SK-N-SH (cell line): ENCODE measurements at regions not wholly inside any gene's neighbourhood (a gene's known extent, or its start where the extent isn't known, plus 50 kb on each side); places are given as distances from the start of the nearest gene placed in this dataset.

Source experiments
- CTCF ChIA-PET: fragments of 300-600, 350-600 bp; formaldehyde crosslinking; extraction: SDS; loops from one replicate; lab custom pipeline; 2021; lab: Yijun Ruan, JAX
- POLR2A ChIA-PET: fragments of 350-600 bp; sonication (Branson Sonifier 250); formaldehyde crosslinking; extraction: SDS; loops from one replicate; lab custom pipeline; 2020; ENCODE audit warnings: antibody characterized with exemption, inconsistent platforms; lab: Yijun Ruan, JAX
- DNase-seq: peaks from one replicate; pipeline ENCODE4 v3.0.0; 2012
- H2AFZ ChIP-seq: fragments of 200-600 bp; sonication (generic); 2 replicates; pipeline ENCODE4 v1.8.1; 2016; ENCODE audit warnings: antibody characterized with exemption, mild to moderate bottlenecking, low read depth
- H3F3A ChIP-seq: fragments of 200-600 bp; sonication (generic); replicated peaks from 2 replicates; pipeline ENCODE3; 2016; ENCODE audit warnings: antibody characterized with exemption, mild to moderate bottlenecking; ENCODE audit not compliant: insufficient read depth
- H3K27ac ChIP-seq, 2 experiments: fragments of 200-500 bp in 1 of 2; fragments of 200-600 bp in 1 of 2; sonication (Bioruptor generic) in 1 of 2; sonication (generic), shearing (Covaris generic) in 1 of 2; 2 replicates each; pipeline versions ENCODE4 v1.5.1 to v1.6.1; 2014 to 2016; ENCODE audit warnings: low read depth in 2 of 2, inconsistent platforms in 1 of 2, low read length in 1 of 2, mild to moderate bottlenecking in 1 of 2, mixed read lengths in 1 of 2
- H3K27me3 ChIP-seq: fragments of 200-600 bp; sonication (generic), shearing (Covaris generic); 2 replicates; pipeline ENCODE4 v1.6.1; 2016; ENCODE audit warnings: mixed run types; ENCODE audit not compliant: insufficient read depth
- H3K36me3 ChIP-seq, 2 experiments: fragments of 200-500 bp in 1 of 2; fragments of 200-600 bp in 1 of 2; sonication (Bioruptor generic) in 1 of 2; sonication (generic) in 1 of 2; replicated peaks in 1 of 2; 2 replicates each; pipeline versions ENCODE3 to v1.5.1; 2014 to 2016; ENCODE audit warnings: low read length in 1 of 2, mild to moderate bottlenecking in 1 of 2; ENCODE audit not compliant: insufficient read depth in 2 of 2, control insufficient read depth in 1 of 2
- H3K4me1 ChIP-seq, 2 experiments: fragments of 200-500 bp in 1 of 2; fragments of 200-600 bp in 1 of 2; sonication (Bioruptor generic) in 1 of 2; sonication (generic), shearing (Covaris generic) in 1 of 2; 2 replicates each; pipeline versions ENCODE4 v1.5.1 to v1.6.1; 2014 to 2016; ENCODE audit warnings: low read depth in 1 of 2, low read length in 1 of 2, mixed run types in 1 of 2; ENCODE audit not compliant: insufficient read depth in 2 of 2, control insufficient read depth in 1 of 2
- H3K4me2 ChIP-seq: fragments of 200-600 bp; sonication (generic), shearing (Covaris generic); 2 replicates; pipeline ENCODE4 v1.6.1; 2017; ENCODE audit warnings: mixed run types
- H3K4me3 ChIP-seq, 2 experiments: fragments of 200-500 bp in 1 of 2; fragments of 200-600 bp in 1 of 2; sonication (Bioruptor generic) in 1 of 2; sonication (generic), shearing (Covaris generic) in 1 of 2; 2 replicates each; pipeline versions ENCODE4 v1.5.1 to v1.8.1; 2014 to 2016; ENCODE audit warnings: low read depth in 2 of 2, inconsistent platforms in 1 of 2, low read length in 1 of 2, mild to moderate bottlenecking in 1 of 2, mixed read lengths in 1 of 2, moderate library complexity in 1 of 2
- H3K79me2 ChIP-seq: fragments of 200-600 bp; sonication (generic); 2 replicates; pipeline ENCODE4 v1.8.1; 2017; ENCODE audit warnings: mild to moderate bottlenecking; ENCODE audit not compliant: insufficient read depth
- H3K9ac ChIP-seq: fragments of 200-600 bp; sonication (generic); 2 replicates; pipeline ENCODE4 v1.6.1; 2017; ENCODE audit warnings: mixed run types
- H3K9me2 ChIP-seq: fragments of 200-600 bp; sonication (generic); 2 replicates; pipeline ENCODE4 v1.6.1; 2017; ENCODE audit warnings: mixed run types
- H3K9me3 ChIP-seq: fragments of 200-600 bp; sonication (generic); 2 replicates; pipeline ENCODE4 v1.6.1; 2017; ENCODE audit warnings: mixed run types, mild to moderate bottlenecking, moderate library complexity
- H4K20me1 ChIP-seq: fragments of 200-600 bp; sonication (generic); 2 replicates; pipeline ENCODE4 v1.6.1; 2017; ENCODE audit warnings: mild to moderate bottlenecking, mixed run types; ENCODE audit not compliant: insufficient read depth
- CHD2 ChIP-seq: fragments of 150-350 bp; IDR thresholded peaks from 2 replicates; pipeline ENCODE4 v1.6.1; 2018; ENCODE audit warnings: low read length; ENCODE audit not compliant: partially characterized antibody
- EP300 ChIP-seq, 2 experiments: IDR thresholded peaks; 2 replicates each; pipeline versions ENCODE4 v1.4.0 to v1.6.1; 2012; ENCODE audit warnings: borderline replicate concordance in 1 of 2, low read depth in 1 of 2, low read length in 1 of 2
- EZH2phosphoT487 ChIP-seq: fragments of 200-600 bp; sonication (generic); IDR thresholded peaks from 2 replicates; pipeline ENCODE4 v1.6.1; 2017; ENCODE audit warnings: low read depth, mixed run types, mild to moderate bottlenecking, antibody characterized with exemption, moderate library complexity, borderline replicate concordance
- FOXJ3 ChIP-seq: sonication (generic); formaldehyde crosslinking; IDR thresholded peaks from 2 replicates; pipeline ENCODE4 v1.5.1; 2020; ENCODE audit warnings: mild to moderate bottlenecking, missing genetic modification reagents
- FOXM1 ChIP-seq: IDR thresholded peaks from 2 replicates; pipeline ENCODE4 v1.4.0; 2012; ENCODE audit warnings: low read depth, mild to moderate bottlenecking
- GABPA ChIP-seq: IDR thresholded peaks from 2 replicates; pipeline ENCODE4 v1.4.0; 2012; ENCODE audit warnings: low read depth, mild to moderate bottlenecking
- GATA2 ChIP-seq: sonication (generic); formaldehyde crosslinking; IDR thresholded peaks from 2 replicates; pipeline ENCODE4 v1.5.0; 2020; ENCODE audit warnings: mild to moderate bottlenecking, missing genetic modification reagents
- IRF3 ChIP-seq: fragments of 150-350 bp; IDR thresholded peaks from 2 replicates; pipeline ENCODE4 v1.6.1; 2016; ENCODE audit warnings: mild to moderate bottlenecking, low read depth, low read length
- JUND ChIP-seq: IDR thresholded peaks from 2 replicates; pipeline ENCODE4 v1.4.0; 2012
- MAX ChIP-seq: IDR thresholded peaks from 2 replicates; pipeline ENCODE4 v1.4.0; 2012; ENCODE audit warnings: low read depth
- MEF2A ChIP-seq: IDR thresholded peaks from 2 replicates; pipeline ENCODE4 v1.4.0; 2012; ENCODE audit warnings: low read depth, borderline replicate concordance
- NFIC ChIP-seq: IDR thresholded peaks from 2 replicates; pipeline ENCODE4 v1.4.0; 2012; ENCODE audit warnings: borderline replicate concordance
- PBX3 ChIP-seq: IDR thresholded peaks from 2 replicates; pipeline ENCODE4; 2012
- RAD21 ChIP-seq: IDR thresholded peaks from 2 replicates; pipeline ENCODE4 v1.6.1; 2012; ENCODE audit warnings: mild to moderate bottlenecking, low read length
- SIN3A ChIP-seq: IDR thresholded peaks from 2 replicates; pipeline ENCODE4 v1.6.1; 2012; ENCODE audit warnings: low read depth, mild to moderate bottlenecking, low read length, moderate library complexity, borderline replicate concordance
- TAF1 ChIP-seq: IDR thresholded peaks from 2 replicates; pipeline ENCODE4 v1.6.1; 2012; ENCODE audit warnings: low read depth, mild to moderate bottlenecking, low read length, moderate library complexity, borderline replicate concordance
- TCF12 ChIP-seq: IDR thresholded peaks from 2 replicates; pipeline ENCODE4 v1.4.0; 2012
- TEAD4 ChIP-seq: IDR thresholded peaks from 2 replicates; pipeline ENCODE4 v1.4.0; 2012; ENCODE audit warnings: mild to moderate bottlenecking, borderline replicate concordance; ENCODE audit not compliant: insufficient read depth
- ZBTB33 ChIP-seq: IDR thresholded peaks from 2 replicates; pipeline ENCODE4 v1.4.0; 2012; ENCODE audit warnings: low read depth, borderline replicate concordance
- WGBS: methylation state at CpG from one replicate; pipeline ENCODE4 v1.1.6; 2017; ENCODE audit warnings: low lambda C conversion rate; 5-methylcytosine and 5-hydroxymethylcytosine counted together
- TF ChIP-seq, protein P1 (sequence below): fragments of 150-350 bp; IDR thresholded peaks from 2 replicates; pipeline ENCODE4 v1.6.1; 2017; ENCODE audit warnings: antibody characterized with exemption, low read length, low read depth, borderline replicate concordance
- TF ChIP-seq, protein P2 (sequence below): fragments of 200-600 bp; sonication (generic); IDR thresholded peaks from 2 replicates; pipeline ENCODE4 v1.6.1; 2017; ENCODE audit warnings: antibody characterized with exemption, mild to moderate bottlenecking, moderate library complexity

DNA sequence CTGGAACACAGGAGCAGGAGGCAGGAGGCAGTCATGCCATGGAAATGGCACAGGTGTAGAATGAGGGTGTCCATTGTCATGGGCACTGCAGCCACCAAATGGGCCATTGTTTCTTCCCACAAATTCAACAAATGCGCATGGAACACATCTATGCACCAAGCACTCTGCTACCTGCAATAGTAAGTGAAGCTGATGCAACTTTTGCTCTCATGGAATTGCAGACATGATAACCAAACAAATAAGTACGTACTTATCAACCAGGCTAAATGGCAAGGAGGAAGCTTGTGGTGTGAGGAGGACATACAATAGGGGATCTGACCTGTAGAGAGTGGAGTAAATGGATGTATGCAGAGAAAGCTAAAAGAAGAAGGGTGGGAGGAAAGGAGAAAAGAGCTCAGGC lies 116.8 kb downstream of the TRIM36 start:
- 17% methylated on average over 2 of the region's 2 CpGs for WGBS
- DNase-seq: no peak
- H3K9ac ChIP-seq: no peak overlapping the region
- no peaks in the 10 kb centered on the region for H3K79me2 ChIP-seq
- H3K9me3 ChIP-seq: no peaks in the 10 kb centered on the region
- H3K4me1 ChIP-seq: no peaks in the 10 kb centered on the region; a peak in 1 of 4 replicates
- H3K9me2 ChIP-seq: no peaks in the 10 kb centered on the region
- ChIA-PET POLR2A (no interaction called here), CTCF (no interaction called here)
- H3K36me3 ChIP-seq: no peaks in the 10 kb centered on the region
- no peak overlapping the region for H3K4me2 ChIP-seq
- H2AFZ ChIP-seq: no peak overlapping the region
- no peaks in the 10 kb centered on the region for H3F3A ChIP-seq
- no peak overlapping the region for H3K27ac ChIP-seq
- H3K27me3 ChIP-seq: no peaks in the 10 kb centered on the region
- no peaks in the 10 kb centered on the region for H4K20me1 ChIP-seq
- H3K4me3 ChIP-seq: no peak overlapping the region
- no peak for TF ChIP-seq GATA2 (CRISPR knock-in tag)
- TF ChIP-seq EZH2phosphoT487: no peak
- TF ChIP-seq FOXM1: no peak
- no peak for TF ChIP-seq SIN3A
- TF ChIP-seq JUND: no peak
- TF ChIP-seq GABPA: no peak
- TF ChIP-seq ZBTB33: no peak
- TF ChIP-seq MAX: no peak
- TF ChIP-seq TEAD4: no peak
- TF ChIP-seq TAF1: no peak
- no peak for TF ChIP-seq NFIC
- TF ChIP-seq, protein P1, sequence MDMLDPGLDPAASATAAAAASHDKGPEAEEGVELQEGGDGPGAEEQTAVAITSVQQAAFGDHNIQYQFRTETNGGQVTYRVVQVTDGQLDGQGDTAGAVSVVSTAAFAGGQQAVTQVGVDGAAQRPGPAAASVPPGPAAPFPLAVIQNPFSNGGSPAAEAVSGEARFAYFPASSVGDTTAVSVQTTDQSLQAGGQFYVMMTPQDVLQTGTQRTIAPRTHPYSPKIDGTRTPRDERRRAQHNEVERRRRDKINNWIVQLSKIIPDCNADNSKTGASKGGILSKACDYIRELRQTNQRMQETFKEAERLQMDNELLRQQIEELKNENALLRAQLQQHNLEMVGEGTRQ: no peak
- no peak for TF ChIP-seq MEF2A
- no peak for TF ChIP-seq PBX3

GRCh38 chr5:115050866-115051265 lies 118.8 kb downstream of the TRIM36 start:
- POLR2A ChIA-PET: no interaction called here
- Histone ChIP-seq H3K79me2 (no peaks in the 10 kb centered on the region), H3K27ac (no peak overlapping the region), H3K4me1 (no peaks in the 10 kb centered on the region; a peak in 1 of 4 replicates), H3K9ac (no peak overlapping the region), H4K20me1 (no peaks in the 10 kb centered on the region), H3K9me2 (no peaks in the 10 kb centered on the region), H3F3A (no peaks in the 10 kb centered on the region), H3K9me3 (no peaks in the 10 kb centered on the region), H2AFZ (no peak overlapping the region), H3K4me2 (no peak overlapping the region), H3K4me3 (no peak overlapping the region), H3K36me3 (no peaks in the 10 kb centered on the region), H3K27me3 (no peaks in the 10 kb centered on the region)
- 0% methylated on average over 3 of the region's 3 CpGs for WGBS
- no peak for DNase-seq
- CTCF ChIA-PET: no interaction called here
- TF ChIP-seq FOXJ3 (CRISPR knock-in tag) (no peak), RAD21 (no peak), IRF3 (no peak), TCF12 (no peak), EP300 (IDR thresholded peaks at IDR 0.05; ENCODE audit: borderline replicate concordance in 1 of 2, low read depth in 1 of 2, low read length in 1 of 2) (no peak), MEF2A (no peak), JUND (no peak), CHD2 (no peak)
- TF ChIP-seq, protein P2, sequence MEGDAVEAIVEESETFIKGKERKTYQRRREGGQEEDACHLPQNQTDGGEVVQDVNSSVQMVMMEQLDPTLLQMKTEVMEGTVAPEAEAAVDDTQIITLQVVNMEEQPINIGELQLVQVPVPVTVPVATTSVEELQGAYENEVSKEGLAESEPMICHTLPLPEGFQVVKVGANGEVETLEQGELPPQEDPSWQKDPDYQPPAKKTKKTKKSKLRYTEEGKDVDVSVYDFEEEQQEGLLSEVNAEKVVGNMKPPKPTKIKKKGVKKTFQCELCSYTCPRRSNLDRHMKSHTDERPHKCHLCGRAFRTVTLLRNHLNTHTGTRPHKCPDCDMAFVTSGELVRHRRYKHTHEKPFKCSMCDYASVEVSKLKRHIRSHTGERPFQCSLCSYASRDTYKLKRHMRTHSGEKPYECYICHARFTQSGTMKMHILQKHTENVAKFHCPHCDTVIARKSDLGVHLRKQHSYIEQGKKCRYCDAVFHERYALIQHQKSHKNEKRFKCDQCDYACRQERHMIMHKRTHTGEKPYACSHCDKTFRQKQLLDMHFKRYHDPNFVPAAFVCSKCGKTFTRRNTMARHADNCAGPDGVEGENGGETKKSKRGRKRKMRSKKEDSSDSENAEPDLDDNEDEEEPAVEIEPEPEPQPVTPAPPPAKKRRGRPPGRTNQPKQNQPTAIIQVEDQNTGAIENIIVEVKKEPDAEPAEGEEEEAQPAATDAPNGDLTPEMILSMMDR: no peak
- TF ChIP-seq, protein P1: no peak
